Nephron progenitor cell (in vitro differentiated cells): ENCODE measurements at regions not wholly inside any gene's neighbourhood (a gene's known extent, or its start where the extent isn't known, plus 50 kb on each side); places are given as distances from the start of the nearest gene placed in this dataset.

Experiments used
- DNase-seq: peaks from one replicate; pipeline ENCODE4 v3.0.0; 2021
- H3K27ac Mint-ChIP-seq: 2 replicates; pipeline ENCODE4 v1.8.0; 2021; ENCODE audit warnings: mild to moderate bottlenecking, moderate library complexity, mixed read lengths
- H3K27me3 Mint-ChIP-seq: 2 replicates; pipeline ENCODE4 v1.8.0; 2021; ENCODE audit warnings: mild to moderate bottlenecking, low read depth, mixed read lengths; ENCODE audit not compliant: poor library complexity
- H3K36me3 Mint-ChIP-seq: 2 replicates; pipeline ENCODE4 v1.8.0; 2021; ENCODE audit warnings: low read depth, mixed read lengths
- H3K4me1 Mint-ChIP-seq: 2 replicates; pipeline ENCODE4 v1.8.0; 2021; ENCODE audit warnings: mixed read lengths
- H3K4me3 Mint-ChIP-seq: 2 replicates; pipeline ENCODE4 v1.8.0; 2021; ENCODE audit warnings: mild to moderate bottlenecking, moderate library complexity, mixed read lengths
- H3K9me3 Mint-ChIP-seq: 2 replicates; pipeline ENCODE4 v1.8.0; 2021; ENCODE audit warnings: mild to moderate bottlenecking, moderate library complexity, mixed read lengths
- CTCF ChIP-seq: fragments of 200-600 bp; sonication (generic); IDR thresholded peaks from 2 replicates; pipeline ENCODE4 v1.5.0; 2021; ENCODE audit warnings: antibody characterized with exemption

DNA sequence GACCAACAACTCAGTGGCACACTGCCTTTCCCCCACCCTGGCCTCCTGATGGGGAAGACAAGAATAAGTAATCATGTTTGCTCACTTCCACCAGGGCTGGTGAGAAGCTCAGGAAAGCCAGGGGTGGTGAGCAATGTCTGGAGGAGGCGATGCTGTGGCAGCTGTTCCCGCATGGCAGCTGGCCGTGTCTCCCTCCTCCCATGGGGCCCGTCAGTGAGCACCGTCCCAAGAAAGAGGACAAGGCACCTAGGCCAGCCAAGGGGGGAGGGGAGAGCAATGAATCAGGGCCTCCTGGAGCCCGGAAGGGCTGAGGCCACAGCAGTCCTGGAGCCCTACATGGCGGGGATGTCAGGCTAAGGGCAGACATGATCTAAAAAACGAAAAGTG is 69.2 kb upstream of the INSIG1 start:
- Mint-ChIP-seq H3K4me3 (peak overlapping the region; percentile 6), H3K27me3 (peaks cover 12% of the 10 kb centered on the region), H3K36me3 (no peaks in the 10 kb centered on the region), H3K9me3 (no peaks in the 10 kb centered on the region), H3K27ac (no peak overlapping the region), H3K4me1 (peaks cover 96% of the 10 kb centered on the region)
- DNase-seq = no peak
- no peak for TF ChIP-seq CTCF

DNA sequence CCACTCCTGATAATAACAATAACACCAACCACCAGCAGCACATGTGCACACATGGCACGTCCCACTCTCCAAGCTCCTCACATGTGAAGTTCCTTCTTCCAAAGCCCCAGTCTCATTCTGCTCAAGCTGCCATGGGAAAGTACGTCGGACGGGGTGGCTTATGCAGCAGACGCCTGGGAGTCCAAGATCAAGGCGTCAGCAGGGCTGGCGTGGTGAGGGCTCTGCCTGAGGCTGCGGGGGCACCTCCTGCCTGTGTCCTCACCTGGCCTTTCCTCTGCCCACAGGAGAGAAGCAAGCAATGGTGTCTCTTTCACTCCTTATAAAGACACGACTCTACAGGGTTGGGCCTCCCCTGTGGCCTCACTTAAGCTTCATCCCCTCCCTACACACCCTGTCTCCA is 68.8 kb upstream of the INSIG1 start:
- H3K4me1 Mint-ChIP-seq = peaks cover 96% of the 10 kb centered on the region
- H3K27me3 Mint-ChIP-seq = peaks cover 12% of the 10 kb centered on the region
- no peak for TF ChIP-seq CTCF
- no peaks in the 10 kb centered on the region for H3K9me3 Mint-ChIP-seq
- peak overlapping the region; percentile 6 for H3K4me3 Mint-ChIP-seq
- H3K27ac Mint-ChIP-seq = no peak overlapping the region
- DNase-seq = no peak
- H3K36me3 Mint-ChIP-seq = no peaks in the 10 kb centered on the region

- Mint-ChIP-seq H3K4me1 (peaks cover 93% of the 10 kb centered on the region), H3K9me3 (no peaks in the 10 kb centered on the region), H3K36me3 (no peaks in the 10 kb centered on the region), H3K27ac (peak overlapping the region; percentile 74), H3K4me3 (peak overlapping the region; percentile 39), H3K27me3 (peaks cover 12% of the 10 kb centered on the region)
- no peak for TF ChIP-seq CTCF
- no peak for DNase-seq
Measured at GRCh38 chr7:155229548-155230168, 68.0 kb upstream of the INSIG1 start.

DNA sequence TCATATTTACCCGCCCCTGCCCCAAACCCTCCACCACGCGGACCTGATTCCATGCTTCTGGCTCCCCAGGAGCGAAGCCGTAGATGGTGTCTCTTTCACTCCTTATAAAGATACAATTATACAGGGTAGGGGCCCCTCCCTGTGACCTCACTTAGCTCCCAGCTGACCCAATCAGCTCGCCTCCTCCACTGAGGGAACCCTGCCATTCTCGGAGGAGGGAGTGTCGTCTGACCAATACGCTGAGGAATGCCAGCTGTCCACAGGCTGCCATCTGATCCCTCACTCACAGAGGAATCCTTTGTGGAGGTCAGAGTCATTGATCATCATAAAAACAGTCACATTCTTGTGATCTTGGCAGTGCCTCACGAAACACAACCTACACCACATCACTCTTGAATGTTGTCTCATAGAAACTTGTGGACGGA is 67.5 kb upstream of the INSIG1 start:
- Mint-ChIP-seq H3K4me3 (peak overlapping the region; percentile 39), H3K27me3 (peaks cover 14% of the 10 kb centered on the region), H3K4me1 (peaks cover 93% of the 10 kb centered on the region), H3K27ac (peak overlapping the region; percentile 74), H3K36me3 (no peaks in the 10 kb centered on the region), H3K9me3 (no peaks in the 10 kb centered on the region)
- peak; percentile 58 for DNase-seq
- TF ChIP-seq CTCF = no peak

DNA sequence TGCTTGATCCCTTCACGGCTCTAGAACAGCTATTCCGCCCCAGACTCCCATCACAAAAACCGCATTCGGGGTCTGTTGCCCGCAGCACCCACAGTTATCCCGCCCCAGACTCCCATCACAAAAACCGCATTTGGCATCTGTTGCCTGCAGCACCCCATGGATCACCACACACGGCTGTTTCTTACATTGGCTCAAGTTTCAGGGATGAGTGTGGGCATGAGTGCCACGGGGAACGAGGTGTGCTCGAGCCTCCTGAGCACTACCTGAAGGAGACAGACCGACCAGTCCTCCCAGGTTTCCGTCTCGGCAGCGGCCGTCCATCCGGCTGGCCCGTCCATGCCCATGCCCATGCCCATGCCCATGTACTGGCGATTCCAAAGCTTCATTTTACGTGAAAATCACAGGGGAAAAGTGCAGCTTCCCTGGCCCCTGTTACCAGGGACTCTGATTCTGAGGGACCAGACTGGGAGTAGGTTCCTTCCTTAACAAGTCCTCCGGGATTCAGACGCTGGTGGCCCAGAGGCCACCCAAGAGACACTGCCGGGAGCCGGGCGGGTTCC is 66.4 kb upstream of the INSIG1 start:
- Mint-ChIP-seq H3K9me3 (no peaks in the 10 kb centered on the region), H3K36me3 (no peaks in the 10 kb centered on the region), H3K4me1 (peaks cover 84% of the 10 kb centered on the region), H3K27ac (no peak overlapping the region), H3K4me3 (no peak overlapping the region), H3K27me3 (peaks cover 16% of the 10 kb centered on the region)
- TF ChIP-seq CTCF = no peak
- DNase-seq = no peak

GRCh38 chr7:155231941-155232340 is 65.7 kb upstream of the INSIG1 start:
- Mint-ChIP-seq H3K4me3 (peak overlapping the region; percentile 14), H3K27me3 (peaks cover 20% of the 10 kb centered on the region), H3K9me3 (no peaks in the 10 kb centered on the region), H3K36me3 (no peaks in the 10 kb centered on the region), H3K4me1 (peaks cover 81% of the 10 kb centered on the region), H3K27ac (peak overlapping the region; percentile 53)
- no peak for DNase-seq
- no peak for TF ChIP-seq CTCF
